T-cell (primary cell): ENCODE measurements at regions not wholly inside any gene's neighbourhood (a gene's known extent, or its start where the extent isn't known, plus 50 kb on each side); places are given as distances from the start of the nearest gene placed in this dataset.
"Not testable (repeated sequence)": the region's sequence is repeated elsewhere in the genome, so short reads cannot be mapped to it uniquely, and the experiment has no call there.

Source experiments
- ATAC-seq, 4 experiments: fragments of 200-7000 bp in 3 of 4; fragments of 150-1000 bp in 1 of 4; cut with Tn5 transposase; replicated peaks in 1 of 4; 1 replicate in 3 of 4; 2 replicates in 1 of 4; pipeline ENCODE4 v1.10.0; 2021; ENCODE audit warnings: moderate library complexity in 3 of 4, mild to moderate bottlenecking in 2 of 4, moderate number of reproducible peaks in 1 of 4
- CTCF ChIA-PET, 2 donors: fragments of 300-600 bp; sonication (Branson Sonifier 250); formaldehyde crosslinking; loops; one replicate each; lab custom pipeline; 2022; ENCODE audit warnings: antibody characterized with exemption in 2 of 2; lab: Charles Lee
- POLR2A ChIA-PET, 2 donors: fragments of 300-600 bp; sonication (Branson Sonifier 250); formaldehyde crosslinking; loops; one replicate each; lab custom pipeline; 2022; ENCODE audit warnings: antibody characterized with exemption in 2 of 2; lab: Charles Lee
- DNase-seq, 35 experiments: peaks; one replicate each; pipeline versions ENCODE4 v3.0.0 to v3.0.0-alpha.2; 2013 to 2023
- H3K27ac ChIP-seq: one replicate; pipeline ENCODE4 v1.5.1; 2013; ENCODE audit warnings: low read length
- H3K27me3 ChIP-seq, 2 experiments: replicated peaks in 1 of 2; 1 replicate in 1 of 2; 2 replicates in 1 of 2; pipeline versions ENCODE4 v1.6.1 to v1.7.0; 2013; ENCODE audit warnings: low read length in 1 of 2, mixed read lengths in 1 of 2; ENCODE audit not compliant: control insufficient read depth in 2 of 2, insufficient read depth in 2 of 2; ENCODE audit errors: extremely low read depth in 1 of 2
- H3K36me3 ChIP-seq, 2 donors: 1 replicate in 1 of 2; 2 replicates in 1 of 2; pipeline versions ENCODE4 v1.6.1 to v1.7.0; 2013; ENCODE audit warnings: low read length in 1 of 2; ENCODE audit not compliant: control insufficient read depth in 2 of 2, insufficient read depth in 1 of 2; ENCODE audit errors: extremely low read depth in 1 of 2
- H3K4me1 ChIP-seq, 2 experiments: 1 replicate in 1 of 2; 2 replicates in 1 of 2; pipeline versions ENCODE4 v1.6.1 to v1.7.0; 2013; ENCODE audit warnings: low read length in 2 of 2, mixed read lengths in 1 of 2; ENCODE audit not compliant: insufficient read depth in 2 of 2, control insufficient read depth in 1 of 2; ENCODE audit errors: extremely low read depth in 1 of 2
- H3K4me3 ChIP-seq, 2 donors: 1 replicate in 1 of 2; 2 replicates in 1 of 2; pipeline versions ENCODE4 v1.5.1 to v1.7.0; 2013; ENCODE audit warnings: mild to moderate bottlenecking in 2 of 2, low read length in 1 of 2, moderate library complexity in 1 of 2; ENCODE audit not compliant: control insufficient read depth in 1 of 2; ENCODE audit errors: extremely low read depth in 1 of 2
- H3K9me3 ChIP-seq: 2 replicates; pipeline ENCODE4 v1.7.0; 2013
- H3K27ac Mint-ChIP-seq, 2 donors: one replicate each; pipeline ENCODE4 v1.8.0; 2020 to 2021; ENCODE audit warnings: mild to moderate bottlenecking in 2 of 2, mixed read lengths in 2 of 2
- H3K27me3 Mint-ChIP-seq, 2 donors: one replicate each; pipeline ENCODE4 v1.8.0; 2021 to 2022; ENCODE audit warnings: mixed read lengths in 2 of 2
- H3K36me3 Mint-ChIP-seq: one replicate; pipeline ENCODE4 v1.8.0; 2021; ENCODE audit warnings: mixed read lengths
- H3K4me1 Mint-ChIP-seq, 3 donors: one replicate each; pipeline ENCODE4 v1.8.0; 2020 to 2022; ENCODE audit warnings: mixed read lengths in 3 of 3, mild to moderate bottlenecking in 1 of 3
- H3K4me3 Mint-ChIP-seq, 3 donors: one replicate each; pipeline ENCODE4 v1.8.0; 2020 to 2022; ENCODE audit warnings: mild to moderate bottlenecking in 3 of 3, mixed read lengths in 3 of 3, moderate library complexity in 3 of 3
- H3K9me3 Mint-ChIP-seq, 3 donors: one replicate each; pipeline ENCODE4 v1.8.0; 2020 to 2022; ENCODE audit warnings: mixed read lengths in 3 of 3
- WGBS: methylation state at CpG from one replicate; pipeline ENCODE4 v1.1.5; 2013; ENCODE audit warnings: missing lambda C conversion rate; ENCODE audit not compliant: insufficient coverage; 5-methylcytosine and 5-hydroxymethylcytosine counted together

GRCh38 chr15:35260941-35261340, 175.8 kb upstream of the NANOGP8 start:
- Histone ChIP-seq H3K36me3 (no peaks in the 10 kb centered on the region), H3K4me3 (no peak overlapping the region), H3K9me3 (no peaks in the 10 kb centered on the region), H3K27ac (no peak overlapping the region), H3K4me1 (no peaks in the 10 kb centered on the region), H3K27me3 (no peaks in the 10 kb centered on the region)
- DNase-seq: no peak
- no peaks in the 10 kb centered on the region for H3K27me3 Mint-ChIP-seq
- POLR2A ChIA-PET: no interaction called here
- no peaks in the 10 kb centered on the region for H3K9me3 Mint-ChIP-seq
- ATAC-seq: no peak
- no peak overlapping the region for H3K27ac Mint-ChIP-seq
- CTCF ChIA-PET: no interaction called here
- 67% methylated on average over 1 of the region's 5 CpGs for WGBS
- no peaks in the 10 kb centered on the region for H3K4me1 Mint-ChIP-seq
- H3K36me3 Mint-ChIP-seq: no peaks in the 10 kb centered on the region
- H3K4me3 Mint-ChIP-seq: no peak overlapping the region

GRCh38 chr15:35260274-35260673, 175.2 kb upstream of the NANOGP8 start:
- H3K4me1 Mint-ChIP-seq, POLR2A ChIA-PET: not testable (repeated sequence)

GRCh38 chr15:35256551-35256950, 171.5 kb upstream of the NANOGP8 start:
- DNase-seq (no peak), ATAC-seq (no peak)
- Mint-ChIP-seq H3K27ac (no peak overlapping the region), H3K36me3 (no peaks in the 10 kb centered on the region), H3K9me3 (no peaks in the 10 kb centered on the region), H3K4me3 (no peak overlapping the region), H3K4me1 (no peaks in the 10 kb centered on the region), H3K27me3 (no peaks in the 10 kb centered on the region)
- H3K9me3 ChIP-seq: no peaks in the 10 kb centered on the region
- no peaks in the 10 kb centered on the region for H3K36me3 ChIP-seq
- no peaks in the 10 kb centered on the region for H3K27me3 ChIP-seq
- CTCF ChIA-PET: no interaction called here
- WGBS: 56% methylated on average over 2 of the region's 2 CpGs
- POLR2A ChIA-PET: no interaction called here
- no peak overlapping the region for H3K4me3 ChIP-seq
- H3K27ac ChIP-seq: no peak overlapping the region
- no peaks in the 10 kb centered on the region for H3K4me1 ChIP-seq

More at GRCh38 chr15:35260274-35260673, 175.2 kb upstream of the NANOGP8 start:
- H3K27me3 ChIP-seq, H3K9me3 Mint-ChIP-seq, H3K27ac Mint-ChIP-seq, DNase-seq, H3K9me3 ChIP-seq, CTCF ChIA-PET, H3K27ac ChIP-seq, ATAC-seq, H3K36me3 ChIP-seq, H3K4me3 Mint-ChIP-seq, H3K4me1 ChIP-seq, H3K4me3 ChIP-seq, H3K36me3 Mint-ChIP-seq, H3K27me3 Mint-ChIP-seq: not testable (repeated sequence)
- no CpG with 5 or more reads among the region's 6 CpGs for WGBS

- no peaks in the 10 kb centered on the region for H3K9me3 Mint-ChIP-seq
These were observed 171.0 kb upstream of the NANOGP8 start for GRCh38 chr15:35256141-35256540.

GRCh38 chr15:35254908-35255307, 169.8 kb upstream of the NANOGP8 start:
- H3K27ac ChIP-seq, H3K27me3 Mint-ChIP-seq, ATAC-seq, H3K27me3 ChIP-seq, H3K9me3 ChIP-seq, DNase-seq, H3K4me1 ChIP-seq, H3K36me3 Mint-ChIP-seq, POLR2A ChIA-PET, CTCF ChIA-PET, H3K4me3 ChIP-seq, H3K36me3 ChIP-seq, H3K4me3 Mint-ChIP-seq, H3K9me3 Mint-ChIP-seq, H3K4me1 Mint-ChIP-seq, H3K27ac Mint-ChIP-seq: not testable (repeated sequence)
- WGBS: no CpG with 5 or more reads among the region's 5 CpGs

More at GRCh38 chr15:35256141-35256540, 171.0 kb upstream of the NANOGP8 start:
- ChIA-PET POLR2A (no interaction called here), CTCF (no interaction called here)
- Histone ChIP-seq H3K27ac (no peak overlapping the region), H3K27me3 (no peaks in the 10 kb centered on the region), H3K4me3 (no peak overlapping the region), H3K9me3 (no peaks in the 10 kb centered on the region), H3K4me1 (no peaks in the 10 kb centered on the region), H3K36me3 (no peaks in the 10 kb centered on the region)
- DNase-seq: no peak
- H3K27ac Mint-ChIP-seq: no peak overlapping the region
- H3K27me3 Mint-ChIP-seq: no peaks in the 10 kb centered on the region
- H3K4me1 Mint-ChIP-seq: no peaks in the 10 kb centered on the region
- ATAC-seq: no peak
- H3K36me3 Mint-ChIP-seq: no peaks in the 10 kb centered on the region
- no CpG with 5 or more reads among the region's 2 CpGs for WGBS
- H3K4me3 Mint-ChIP-seq: no peak overlapping the region

- POLR2A ChIA-PET: no interaction called here
- Mint-ChIP-seq H3K36me3 (no peaks in the 10 kb centered on the region), H3K27me3 (no peaks in the 10 kb centered on the region), H3K4me1 (no peaks in the 10 kb centered on the region), H3K9me3 (no peaks in the 10 kb centered on the region), H3K27ac (no peak overlapping the region), H3K4me3 (no peak overlapping the region)
- CTCF ChIA-PET: no interaction called here
- H3K9me3 ChIP-seq: no peaks in the 10 kb centered on the region
- H3K4me3 ChIP-seq: no peak overlapping the region
- WGBS: no CpG with 5 or more reads among the region's 1 CpG
- H3K27me3 ChIP-seq: no peaks in the 10 kb centered on the region
- DNase-seq (no peak), ATAC-seq (no peak)
- H3K36me3 ChIP-seq: no peaks in the 10 kb centered on the region
- no peak overlapping the region for H3K27ac ChIP-seq
- H3K4me1 ChIP-seq: no peaks in the 10 kb centered on the region
These were observed 169.0 kb upstream of the NANOGP8 start for GRCh38 chr15:35254062-35254461.

GRCh38 chr15:35252351-35252865, 167.3 kb upstream of the NANOGP8 start:
- no peak overlapping the region for H3K4me3 Mint-ChIP-seq
- H3K9me3 Mint-ChIP-seq: no peaks in the 10 kb centered on the region
- no CpG with 5 or more reads among the region's 3 CpGs for WGBS
- Histone ChIP-seq H3K36me3 (no peaks in the 10 kb centered on the region), H3K4me1 (no peaks in the 10 kb centered on the region), H3K9me3 (no peaks in the 10 kb centered on the region), H3K27me3 (no peaks in the 10 kb centered on the region), H3K4me3 (no peak overlapping the region), H3K27ac (no peak overlapping the region)
- ATAC-seq (no peak), DNase-seq (no peak)
- ChIA-PET POLR2A (no interaction called here), CTCF (no interaction called here)
- H3K27me3 Mint-ChIP-seq: no peaks in the 10 kb centered on the region
- no peaks in the 10 kb centered on the region for H3K4me1 Mint-ChIP-seq
- no peak overlapping the region for H3K27ac Mint-ChIP-seq
- no peaks in the 10 kb centered on the region for H3K36me3 Mint-ChIP-seq
